NCI-H748 treated with DMSO at 0.1 percent for 48 hours (cell line): ENCODE measurements at regions not wholly inside any gene's neighbourhood (a gene's known extent, or its start where the extent isn't known, plus 50 kb on each side); places are given as distances from the start of the nearest gene placed in this dataset.
"Not testable (repeated sequence)": the region's sequence is repeated elsewhere in the genome, so short reads cannot be mapped to it uniquely, and the experiment has no call there.

ENCODE experiments used
- DNase-seq: peaks from one replicate; lab custom pipeline; 2025; lab: John Stamatoyannopoulos, UW

GRCh38 chr2:53206226-53206625 is 561.4 kb upstream of the CHAC2 start:
- DNase-seq: not testable (repeated sequence)

DNA sequence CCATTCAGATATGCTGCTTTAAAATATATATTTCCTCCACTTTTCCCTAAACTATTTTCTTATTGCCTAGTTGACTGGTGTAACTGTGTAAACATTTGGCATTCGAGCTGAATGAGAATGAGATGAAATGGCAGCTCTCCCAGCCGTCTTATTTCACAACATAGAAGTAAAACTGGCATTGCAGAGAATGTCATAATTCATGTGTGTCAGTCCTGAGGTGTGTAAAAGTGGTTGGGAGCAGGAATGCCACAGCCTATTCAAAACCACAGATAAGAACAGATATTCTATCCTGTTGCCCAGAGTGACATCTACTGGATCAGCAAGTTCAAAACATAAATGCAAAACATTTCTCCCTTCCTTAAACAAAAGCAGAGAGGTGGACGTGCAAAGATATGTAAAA is 565.5 kb upstream of the CHAC2 start:
- peak; percentile 6 for DNase-seq

- no peak for DNase-seq
These were observed 567.5 kb upstream of the CHAC2 start for GRCh38 chr2:53200072-53200471.

DNA sequence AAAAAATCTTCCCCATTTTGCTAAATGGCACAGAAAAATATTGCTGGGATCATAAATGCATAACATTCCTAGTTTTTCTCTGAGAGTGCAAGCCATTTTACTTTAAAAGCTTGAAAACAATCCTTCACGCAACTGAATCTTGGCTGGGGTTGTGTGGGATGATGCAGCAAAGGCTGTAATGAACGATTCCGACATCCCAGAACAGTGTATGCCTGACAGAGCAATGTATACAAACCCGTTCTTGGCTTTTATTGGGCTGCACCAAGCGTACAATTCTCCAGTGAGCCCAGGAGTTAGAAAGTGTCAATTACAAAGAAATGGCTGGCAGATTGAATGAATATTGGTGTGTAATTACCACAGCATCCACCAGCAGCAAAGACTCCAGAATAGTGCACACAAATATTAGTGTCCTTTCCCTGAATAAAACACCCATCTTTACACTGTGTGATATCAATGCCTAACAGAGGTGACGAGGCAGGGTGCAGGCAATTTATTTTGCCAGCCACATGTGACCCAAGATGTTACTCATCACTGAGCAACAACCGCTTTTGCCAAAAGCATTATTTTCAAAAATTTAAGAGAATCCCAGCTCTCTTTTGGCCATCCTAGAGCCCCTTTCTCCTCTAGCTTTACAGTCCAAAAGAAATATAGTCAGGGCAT is 578.6 kb upstream of the CHAC2 start:
- no peak for DNase-seq

DNA sequence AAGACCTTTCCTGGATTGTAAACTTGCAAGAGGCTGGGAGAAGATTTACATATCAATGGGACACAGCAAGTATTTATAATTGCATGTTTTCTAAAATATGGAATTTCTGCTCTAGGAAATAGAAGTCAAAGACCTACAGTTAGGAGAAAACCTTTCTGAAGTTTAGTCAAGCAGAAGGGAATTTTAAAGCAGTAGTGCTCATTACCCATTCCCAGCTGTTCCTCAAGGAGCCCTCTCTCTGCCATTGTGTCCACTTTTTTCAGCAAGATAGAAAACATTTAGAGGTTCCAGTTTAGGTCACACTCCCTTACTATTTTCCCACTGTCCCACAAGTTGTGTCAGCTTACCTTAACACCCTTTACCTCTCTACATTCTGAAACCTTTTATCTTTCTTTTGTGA is 584.0 kb upstream of the CHAC2 start:
- DNase-seq: no peak

DNA sequence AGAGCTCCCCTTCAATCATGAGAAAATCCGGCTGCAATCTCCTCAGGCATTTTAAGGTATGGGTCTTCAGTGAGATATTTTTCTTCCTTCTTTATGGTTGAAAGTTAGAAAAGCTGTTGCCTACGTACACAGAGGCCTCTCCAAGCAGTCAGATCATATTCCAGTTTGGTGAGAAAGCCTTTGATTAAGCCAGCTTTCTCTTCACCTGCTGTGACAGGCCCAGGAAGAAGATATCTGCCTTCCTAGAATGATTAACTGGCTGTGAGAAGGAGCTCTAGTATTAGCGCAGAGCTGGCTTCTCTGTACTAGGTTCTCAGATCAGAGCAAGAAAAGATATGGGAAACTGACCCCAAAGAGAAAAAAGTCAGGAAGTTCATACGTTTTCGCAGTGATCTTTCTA is 585.0 kb upstream of the CHAC2 start:
- DNase-seq: no peak

DNA sequence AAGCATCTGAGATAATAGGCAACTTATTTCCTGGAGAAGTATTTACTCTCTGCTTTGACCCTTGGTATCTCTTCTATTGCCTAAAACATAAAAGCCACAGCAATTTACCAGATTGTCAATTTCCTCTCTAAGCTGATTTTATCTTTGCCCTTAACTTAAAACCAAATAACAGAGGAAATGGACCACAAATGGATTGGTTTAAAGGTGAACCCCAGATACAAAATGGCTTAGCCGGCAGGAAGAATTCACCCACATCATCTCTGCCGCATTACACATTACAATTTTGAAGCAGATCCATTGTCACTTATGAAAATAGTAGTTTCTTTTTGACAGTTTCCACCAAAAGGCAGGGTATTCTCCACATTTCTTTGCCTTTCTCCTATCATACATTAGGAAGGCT is 585.8 kb upstream of the CHAC2 start:
- DNase-seq: no peak

DNA sequence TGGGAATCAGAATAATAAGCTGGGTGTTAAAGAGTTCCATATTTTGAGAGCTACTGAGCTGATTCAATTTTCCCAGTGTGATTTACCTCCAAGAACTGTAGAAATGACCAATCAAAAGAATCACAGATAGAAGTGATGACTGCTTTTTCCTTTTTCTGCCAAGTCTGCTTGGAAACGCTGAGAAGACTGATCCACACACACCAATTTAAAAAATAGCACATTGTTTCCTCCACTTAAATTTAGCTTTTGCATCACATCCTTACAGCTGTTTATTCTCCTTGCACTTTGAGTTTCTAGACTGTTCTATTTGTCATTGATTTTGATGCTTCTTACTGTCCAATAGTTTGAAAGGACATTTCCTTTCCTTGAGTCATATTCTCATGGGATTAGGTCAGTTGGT is 590.3 kb upstream of the CHAC2 start:
- no peak for DNase-seq

- no peak for DNase-seq
These were observed 593.1 kb upstream of the CHAC2 start for GRCh38 chr2:53174539-53174938.

DNA sequence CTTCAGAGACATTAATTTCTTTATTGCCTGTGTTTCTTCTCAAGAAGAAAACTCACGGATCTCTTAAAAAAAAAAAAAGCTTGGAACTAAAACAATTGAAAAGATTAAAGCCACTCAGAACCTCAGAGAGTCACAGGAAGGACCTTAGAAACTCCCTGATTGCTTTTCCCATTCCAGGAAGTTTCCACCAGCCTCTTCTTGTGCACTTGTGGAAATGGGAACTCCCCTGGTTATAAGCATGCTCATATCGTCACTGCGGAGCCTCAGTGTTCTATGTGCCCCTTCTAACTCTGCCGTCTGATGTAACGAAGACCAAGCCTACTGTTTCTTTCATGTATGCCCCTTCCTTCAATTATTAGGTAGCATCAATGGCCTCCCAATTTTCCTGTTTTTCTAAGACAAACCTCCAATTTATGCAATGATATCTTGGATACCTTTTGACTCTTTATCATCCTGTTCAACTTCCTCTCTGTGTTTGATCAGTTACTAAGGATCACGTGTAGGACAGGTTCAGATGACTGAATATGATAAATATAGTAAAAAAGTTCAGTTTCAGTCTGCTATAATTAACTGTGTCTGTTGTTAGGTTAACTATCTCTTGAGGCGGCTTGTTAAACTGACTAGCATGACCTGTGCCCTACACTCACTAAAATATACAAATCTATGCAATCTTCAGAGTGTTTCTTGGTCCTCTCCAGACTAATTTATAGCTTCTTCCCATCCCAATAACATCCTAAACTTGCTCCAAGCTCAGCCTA is 593.7 kb upstream of the CHAC2 start:
- DNase-seq: no peak

- no peak for DNase-seq
These were observed 594.5 kb upstream of the CHAC2 start for GRCh38 chr2:53173091-53173490.

DNA sequence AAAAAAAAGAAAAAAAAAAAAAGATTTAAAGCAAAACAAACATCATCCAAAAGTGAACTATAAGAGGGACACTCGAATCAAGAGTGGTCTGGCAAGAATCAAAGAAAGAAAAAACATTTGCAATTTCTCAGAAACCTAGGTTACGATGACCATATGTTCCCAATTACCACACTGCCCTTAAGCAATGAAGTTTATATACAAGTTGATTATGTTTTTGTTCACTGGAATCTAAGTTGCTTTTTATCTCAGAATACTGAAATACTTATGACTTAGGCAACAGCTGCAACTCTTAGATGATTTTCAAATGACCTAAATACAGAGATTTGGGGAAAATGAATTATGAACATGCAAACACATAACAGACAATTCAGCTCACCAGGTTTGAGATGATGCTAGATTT is 597.1 kb upstream of the CHAC2 start:
- no peak for DNase-seq

DNA sequence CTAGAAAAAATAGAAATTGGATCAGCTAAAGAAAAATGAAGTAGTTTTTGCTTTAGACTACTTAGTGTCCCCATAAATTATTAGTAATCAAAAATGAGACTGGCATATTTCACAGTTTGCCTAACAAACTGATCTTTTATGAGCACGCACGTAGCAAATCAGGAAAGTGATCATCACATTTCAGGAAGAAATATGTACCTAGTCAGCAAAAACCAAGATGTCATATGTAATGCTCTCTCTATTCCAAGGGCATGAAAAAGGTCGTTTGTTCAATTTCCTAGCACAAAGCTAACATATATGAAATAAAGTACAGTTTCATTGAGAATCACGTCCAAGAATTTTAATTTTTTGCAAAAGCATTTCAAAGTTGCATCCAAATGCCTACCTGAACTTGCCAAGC is 600.4 kb upstream of the CHAC2 start:
- no peak for DNase-seq

GRCh38 chr2:53150146-53150545 is 617.5 kb upstream of the CHAC2 start:
- DNase-seq: no peak

GRCh38 chr2:53148221-53148620 is 619.4 kb upstream of the CHAC2 start:
- DNase-seq: no peak

DNA sequence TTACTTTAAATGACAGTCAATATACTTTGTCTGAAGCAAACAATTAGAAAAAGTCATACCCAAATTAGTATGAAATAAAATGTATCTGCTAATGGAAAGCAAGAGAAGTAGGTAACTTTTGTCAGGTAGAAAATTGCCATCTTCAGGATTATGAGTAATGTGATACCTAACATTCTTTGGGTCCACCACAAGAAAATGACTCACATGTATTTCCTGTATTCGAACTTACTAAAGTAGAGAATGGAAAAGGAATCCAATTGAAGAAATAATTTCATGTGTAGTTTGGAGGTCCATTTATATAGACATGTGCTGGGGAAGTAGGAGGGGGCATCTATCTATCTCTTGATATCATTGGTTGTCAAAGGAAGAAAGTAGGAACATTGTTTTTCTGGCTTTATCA is 636.2 kb upstream of the CHAC2 start:
- DNase-seq: no peak

- no peak for DNase-seq
These were observed 637.1 kb upstream of the CHAC2 start for GRCh38 chr2:53130441-53130943.

- DNase-seq: no peak
These were observed 637.8 kb upstream of the CHAC2 start for GRCh38 chr2:53129851-53130250.

DNA sequence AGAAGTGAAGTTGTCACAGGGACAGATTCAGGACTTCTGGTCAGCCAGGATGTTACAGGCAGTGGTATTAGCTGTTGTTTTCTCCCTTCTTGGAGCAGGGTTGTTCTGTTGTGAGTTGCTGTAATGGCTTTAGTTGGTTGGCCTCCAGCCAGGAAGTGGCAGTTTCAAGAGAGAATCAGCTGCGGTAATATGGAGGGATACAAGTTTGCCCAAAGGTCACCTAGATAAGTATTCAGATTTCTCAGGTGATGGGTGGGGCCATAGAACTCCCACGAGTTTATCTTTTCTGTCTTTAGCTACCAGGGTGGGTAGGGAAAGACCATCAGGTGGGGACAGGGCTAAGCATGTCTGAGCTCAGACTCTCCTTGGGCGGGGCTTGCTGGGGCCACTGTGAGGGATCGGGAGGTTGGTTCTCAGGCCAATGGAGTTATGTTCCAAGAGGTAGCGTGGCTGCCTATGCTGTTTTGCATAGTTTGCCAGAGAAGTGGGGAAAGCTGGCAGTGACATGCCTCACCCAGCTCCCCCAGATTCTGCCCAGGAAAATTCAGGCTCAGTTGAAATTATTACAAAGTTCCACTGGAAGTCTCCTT is 640.4 kb upstream of the CHAC2 start:
- DNase-seq: no peak

GRCh38 chr2:53114991-53115390 is 652.6 kb upstream of the CHAC2 start:
- DNase-seq: no peak

- DNase-seq: no peak
These were observed 653.0 kb upstream of the CHAC2 start for GRCh38 chr2:53114582-53114981.

DNA sequence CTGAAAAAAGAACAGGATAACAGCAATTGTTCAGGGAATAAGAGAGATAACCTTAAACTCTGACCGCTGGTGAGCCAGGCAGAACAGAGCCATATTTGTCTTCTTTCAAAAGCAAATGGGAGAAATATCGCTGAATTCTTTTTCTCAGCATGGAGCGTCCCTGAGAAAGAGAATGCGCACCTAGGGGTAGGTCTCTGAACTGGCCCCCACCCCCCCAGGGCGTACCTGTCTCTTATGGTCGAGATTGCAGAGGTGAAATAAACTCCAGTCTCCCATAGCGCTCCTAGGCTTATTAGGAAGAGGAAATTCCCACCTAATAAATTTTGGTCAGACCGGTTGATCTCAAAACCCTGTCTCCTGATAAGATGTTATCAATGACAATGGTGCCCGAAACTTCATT is 655.2 kb upstream of the CHAC2 start:
- DNase-seq: not testable (repeated sequence)

GRCh38 chr2:53111406-53111805 is 656.2 kb upstream of the CHAC2 start:
- no peak for DNase-seq
